HUES6 (cell line): ENCODE measurements at regions not wholly inside any gene's neighbourhood (a gene's known extent, or its start where the extent isn't known, plus 50 kb on each side); places are given as distances from the start of the nearest gene placed in this dataset.

ENCODE experiments used
- H3K27ac ChIP-seq: 2 replicates; pipeline ENCODE4 v1.7.0; 2013; ENCODE audit warnings: low read depth, mild to moderate bottlenecking, low read length, inconsistent platforms
- H3K27me3 ChIP-seq: 2 replicates; pipeline ENCODE4 v1.6.1; 2013; ENCODE audit warnings: low read length; ENCODE audit not compliant: control insufficient read depth, insufficient read depth
- H3K36me3 ChIP-seq: 2 replicates; pipeline ENCODE4 v1.6.1; 2013; ENCODE audit warnings: low read length; ENCODE audit not compliant: control insufficient read depth, insufficient read depth
- H3K4me1 ChIP-seq: 2 replicates; pipeline ENCODE4 v1.6.1; 2013; ENCODE audit warnings: low read length; ENCODE audit not compliant: control insufficient read depth, insufficient read depth
- H3K4me3 ChIP-seq: 2 replicates; pipeline ENCODE4 v1.5.1; 2013; ENCODE audit warnings: low read depth, low read length
- H3K9ac ChIP-seq: one replicate; pipeline ENCODE4 v1.6.1; 2013; ENCODE audit warnings: mild to moderate bottlenecking, low read length
- H3K9me3 ChIP-seq: 2 replicates; pipeline ENCODE4 v1.6.1; 2013; ENCODE audit warnings: low read depth, low read length; ENCODE audit not compliant: control insufficient read depth, insufficient read depth

DNA sequence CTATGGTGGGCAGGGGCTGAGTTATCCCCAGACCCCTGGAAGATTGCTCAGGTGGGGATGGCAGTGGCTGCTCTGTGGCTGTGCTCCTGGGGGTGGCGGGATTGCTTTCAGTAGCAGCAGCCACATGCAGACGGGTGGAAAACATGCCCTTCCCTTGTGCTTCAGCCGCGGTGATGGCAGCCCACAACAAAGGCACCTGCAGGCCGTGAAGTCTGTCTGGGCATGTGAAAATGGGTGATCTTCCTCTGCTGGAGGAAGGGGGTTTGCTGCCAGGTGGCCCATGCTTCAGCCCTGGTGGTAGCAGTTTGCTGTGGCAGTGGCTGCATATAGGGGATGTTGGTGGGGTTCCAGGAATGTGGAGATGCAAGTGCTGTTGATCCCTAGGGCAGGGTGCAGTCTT lies 326.2 kb upstream of the RGS6 start:
- no peak overlapping the region for H3K27ac ChIP-seq
- no peaks in the 10 kb centered on the region; the same call in 1 of the 2 replicates for H3K27me3 ChIP-seq
- peaks cover 2% of the 10 kb centered on the region; the same call in 1 of the 2 replicates for H3K9me3 ChIP-seq
- peaks cover 7% of the 10 kb centered on the region for H3K4me1 ChIP-seq
- no peaks in the 10 kb centered on the region for H3K36me3 ChIP-seq
- no peak overlapping the region for H3K4me3 ChIP-seq
- H3K9ac ChIP-seq, result no peak overlapping the region

DNA sequence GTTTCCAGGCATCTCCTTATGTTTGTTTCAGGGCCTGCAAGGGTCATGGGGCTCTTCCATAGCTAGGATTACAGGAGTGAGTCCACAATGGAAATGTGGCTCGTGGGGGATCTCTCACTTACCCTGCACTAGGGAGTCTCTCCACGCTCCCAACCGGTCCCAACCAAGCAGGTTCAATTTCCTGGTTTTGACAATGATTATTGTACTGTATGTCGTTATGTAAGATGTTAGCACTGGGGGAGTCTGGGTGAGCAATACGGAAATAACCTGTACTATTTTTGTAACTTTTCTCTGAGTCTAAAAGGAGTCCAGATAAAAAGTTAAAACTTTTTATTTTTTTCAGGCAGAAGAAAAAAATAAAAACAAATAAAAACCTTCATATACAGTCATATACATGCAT lies 325.7 kb upstream of the RGS6 start:
- Histone ChIP-seq H3K4me1 (peaks cover 7% of the 10 kb centered on the region), H3K9me3 (no peaks in the 10 kb centered on the region), H3K4me3 (no peak overlapping the region), H3K27ac (no peak overlapping the region), H3K27me3 (no peaks in the 10 kb centered on the region), H3K36me3 (no peaks in the 10 kb centered on the region), H3K9ac (no peak overlapping the region)

DNA sequence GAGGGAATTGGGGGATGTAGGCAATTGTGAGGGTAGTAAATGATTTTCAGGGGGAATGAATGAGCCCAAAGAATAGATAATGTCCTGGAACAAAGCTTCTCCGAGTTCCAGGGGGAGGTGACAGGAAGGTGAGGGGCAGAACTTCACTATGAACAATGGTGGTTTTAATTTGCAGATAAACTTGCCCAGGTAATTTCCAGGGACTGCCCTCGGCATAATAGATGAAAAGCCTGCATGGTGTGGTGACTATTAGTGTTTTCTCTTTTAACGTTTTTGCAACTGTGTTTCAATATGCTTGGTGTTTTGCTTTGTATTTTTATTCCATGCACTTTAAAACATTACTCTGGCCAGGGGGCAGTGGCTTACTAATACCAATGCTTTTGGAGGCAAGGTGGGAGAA lies 325.2 kb upstream of the RGS6 start:
- peaks cover 7% of the 10 kb centered on the region for H3K4me1 ChIP-seq
- no peaks in the 10 kb centered on the region for H3K27me3 ChIP-seq
- H3K4me3 ChIP-seq, result no peak overlapping the region
- H3K9me3 ChIP-seq, result no peaks in the 10 kb centered on the region
- no peak overlapping the region for H3K27ac ChIP-seq
- no peak overlapping the region for H3K9ac ChIP-seq
- H3K36me3 ChIP-seq, result no peaks in the 10 kb centered on the region

DNA sequence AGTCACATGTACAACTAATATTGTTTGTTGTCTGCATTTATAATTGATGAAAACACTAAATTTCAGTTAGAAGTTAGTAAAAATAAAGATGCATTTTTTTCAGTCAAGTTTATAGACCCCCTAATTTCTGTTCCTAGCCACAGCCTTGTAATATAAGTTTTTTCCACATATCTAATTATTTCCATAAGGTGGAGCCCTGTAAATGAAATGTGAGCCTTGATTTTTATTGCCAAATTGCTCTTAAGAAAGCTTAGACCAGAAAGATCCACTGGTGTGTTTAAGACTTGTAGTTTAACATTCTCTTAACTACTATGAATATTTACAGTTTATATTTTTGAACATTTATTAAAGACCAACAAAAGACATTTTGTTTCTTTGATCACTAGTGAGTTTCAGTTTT lies 322.1 kb upstream of the RGS6 start:
- no peak overlapping the region for H3K4me3 ChIP-seq
- H3K9ac ChIP-seq, result no peak overlapping the region
- H3K4me1 ChIP-seq, result peaks cover 7% of the 10 kb centered on the region
- no peaks in the 10 kb centered on the region for H3K9me3 ChIP-seq
- no peak overlapping the region for H3K27ac ChIP-seq
- H3K36me3 ChIP-seq, result no peaks in the 10 kb centered on the region
- H3K27me3 ChIP-seq, result no peaks in the 10 kb centered on the region

DNA sequence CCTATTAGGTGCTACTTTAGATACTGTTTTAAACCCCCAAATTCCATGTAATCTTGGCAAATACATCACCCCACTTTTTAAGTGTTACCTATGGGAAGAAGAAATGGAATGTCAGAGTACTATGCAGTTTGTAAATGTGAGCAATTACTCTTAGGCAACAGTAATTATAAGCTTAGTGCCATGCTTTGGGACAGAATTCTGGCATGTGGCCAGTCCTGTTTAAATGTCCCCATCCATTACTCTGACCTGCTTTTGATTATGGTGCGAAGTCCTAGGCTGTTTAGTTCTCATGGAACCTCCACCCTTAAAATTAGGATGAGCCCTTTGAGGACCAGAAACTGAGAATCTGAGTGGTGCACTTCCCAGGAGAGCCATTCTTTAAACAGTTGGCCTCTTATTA lies 321.4 kb upstream of the RGS6 start:
- H3K9ac ChIP-seq, result no peak overlapping the region
- H3K27me3 ChIP-seq, result no peaks in the 10 kb centered on the region
- H3K9me3 ChIP-seq, result no peaks in the 10 kb centered on the region
- no peaks in the 10 kb centered on the region for H3K36me3 ChIP-seq
- no peak overlapping the region for H3K27ac ChIP-seq
- H3K4me3 ChIP-seq, result no peak overlapping the region
- H3K4me1 ChIP-seq, result peaks cover 7% of the 10 kb centered on the region

DNA sequence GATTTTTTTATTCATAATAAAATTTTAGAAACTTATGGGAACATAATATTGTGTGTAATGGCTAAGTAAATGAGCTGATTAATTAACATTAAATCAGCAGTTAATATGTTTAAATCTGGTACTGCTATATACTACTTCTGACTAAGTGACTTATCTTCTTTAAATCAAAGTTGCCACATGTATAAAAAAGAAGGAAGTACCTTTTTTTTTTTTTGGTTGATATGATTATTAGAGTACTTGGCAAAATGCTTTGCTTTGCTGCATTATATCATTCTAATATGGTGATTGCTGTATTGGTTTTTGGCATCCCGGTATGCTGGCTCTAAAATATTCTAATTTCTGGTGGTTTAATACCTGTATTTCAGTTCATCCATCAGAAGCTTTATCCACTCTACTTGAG lies 319.1 kb upstream of the RGS6 start:
- Histone ChIP-seq H3K4me3 (no peak overlapping the region), H3K4me1 (peaks cover 16% of the 10 kb centered on the region; the same call in 1 of the 2 replicates), H3K27ac (no peak overlapping the region), H3K36me3 (no peaks in the 10 kb centered on the region), H3K9ac (no peak overlapping the region), H3K27me3 (no peaks in the 10 kb centered on the region), H3K9me3 (no peaks in the 10 kb centered on the region)

DNA sequence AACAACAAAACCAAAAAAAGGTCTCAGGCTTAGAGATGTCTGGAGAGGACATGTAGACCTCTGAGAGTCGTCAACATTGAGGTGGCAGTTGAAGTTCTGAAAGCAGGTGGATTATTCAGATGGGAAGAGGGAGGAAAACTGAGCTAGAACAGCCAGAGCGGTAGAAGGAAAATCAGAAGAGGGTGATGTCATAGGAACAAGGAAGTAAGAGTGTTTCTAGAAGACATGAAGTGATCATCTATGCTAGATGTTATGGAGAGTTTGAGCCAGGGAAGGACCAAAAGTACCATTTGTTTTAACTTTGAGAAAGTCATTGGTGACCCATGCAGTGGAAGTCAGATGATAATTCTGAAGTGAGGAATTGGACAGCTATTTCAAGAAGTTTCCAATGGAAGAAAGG lies 316.2 kb upstream of the RGS6 start:
- peaks cover 20% of the 10 kb centered on the region for H3K4me1 ChIP-seq
- no peaks in the 10 kb centered on the region for H3K27me3 ChIP-seq
- no peak overlapping the region for H3K4me3 ChIP-seq
- H3K9ac ChIP-seq, result no peak overlapping the region
- no peaks in the 10 kb centered on the region for H3K9me3 ChIP-seq
- H3K36me3 ChIP-seq, result no peaks in the 10 kb centered on the region
- no peak overlapping the region for H3K27ac ChIP-seq

DNA sequence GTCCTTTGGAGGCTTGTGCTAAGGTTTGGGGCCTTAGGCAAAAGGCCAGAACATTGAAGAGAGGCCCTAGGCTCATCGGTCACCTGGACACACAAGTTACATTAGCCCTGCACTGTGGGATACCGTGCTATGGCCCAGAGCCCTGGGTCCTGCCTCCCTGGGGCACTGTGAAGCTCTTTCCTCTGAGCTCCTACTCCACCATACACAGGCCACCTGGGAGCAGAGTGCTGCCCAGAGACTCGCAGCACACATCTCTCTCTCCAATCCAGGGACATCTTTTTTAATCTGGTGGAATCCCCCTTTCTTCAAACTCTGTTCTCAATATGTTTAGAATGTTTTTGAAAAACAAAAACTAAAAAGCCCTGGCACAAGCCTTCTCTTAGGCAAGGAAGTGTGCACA lies 314.2 kb upstream of the RGS6 start:
- H3K36me3 ChIP-seq, result 0 out of 2 replicates have a peak, but pooled peaks cover 3% of the 10 kb centered on the region
- no peaks in the 10 kb centered on the region for H3K9me3 ChIP-seq
- no peaks in the 10 kb centered on the region for H3K27me3 ChIP-seq
- H3K4me3 ChIP-seq, result no peak overlapping the region
- H3K27ac ChIP-seq, result no peak overlapping the region
- H3K9ac ChIP-seq, result no peak overlapping the region
- peaks cover 26% of the 10 kb centered on the region for H3K4me1 ChIP-seq

DNA sequence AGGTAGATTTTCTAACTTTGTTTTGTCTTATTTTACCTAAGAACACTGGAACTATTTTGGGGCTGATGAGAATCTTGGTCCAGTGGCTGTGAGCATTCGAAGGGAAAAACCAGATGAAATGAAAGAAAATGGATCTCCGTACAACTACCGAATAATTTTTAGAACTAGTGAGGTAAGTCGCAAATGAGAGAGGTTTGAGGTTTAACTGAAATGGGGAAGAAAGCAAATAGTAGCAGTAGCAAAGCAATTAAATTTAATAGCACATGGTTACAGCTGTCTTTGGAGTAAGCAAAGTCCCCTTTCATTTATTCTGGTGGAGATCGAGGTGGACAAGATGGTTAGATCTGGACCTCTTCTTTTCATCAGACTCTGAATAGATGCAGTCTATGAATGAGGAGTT lies 313.5 kb upstream of the RGS6 start:
- H3K4me3 ChIP-seq, result no peak overlapping the region
- H3K4me1 ChIP-seq, result peaks cover 26% of the 10 kb centered on the region
- H3K9ac ChIP-seq, result no peak overlapping the region
- H3K27me3 ChIP-seq, result no peaks in the 10 kb centered on the region
- H3K36me3 ChIP-seq, result peaks cover 3% of the 10 kb centered on the region
- H3K9me3 ChIP-seq, result no peaks in the 10 kb centered on the region
- no peak overlapping the region for H3K27ac ChIP-seq

DNA sequence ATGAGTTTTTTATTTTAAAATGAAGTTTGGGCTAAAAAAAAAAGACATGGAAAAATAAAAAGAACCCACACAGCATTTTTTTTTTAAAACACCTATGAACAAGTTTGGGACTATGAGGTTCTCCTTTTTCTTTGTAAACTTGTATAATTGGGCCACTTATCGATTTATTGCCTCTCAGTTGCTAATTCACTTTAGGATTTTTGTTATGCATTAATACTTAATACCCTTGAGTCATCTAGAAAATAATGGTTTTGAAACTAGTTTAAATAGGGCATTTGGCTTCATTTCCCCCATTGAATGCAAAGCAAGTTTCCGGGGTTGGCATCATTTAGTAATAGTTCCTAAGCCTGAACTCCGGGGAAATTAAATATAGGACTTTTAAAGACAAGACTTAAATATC lies 312.8 kb upstream of the RGS6 start:
- Histone ChIP-seq H3K9me3 (no peaks in the 10 kb centered on the region), H3K4me3 (no peak overlapping the region), H3K36me3 (peaks cover 10% of the 10 kb centered on the region), H3K27ac (no peak overlapping the region), H3K9ac (no peak overlapping the region), H3K4me1 (peaks cover 26% of the 10 kb centered on the region), H3K27me3 (no peaks in the 10 kb centered on the region)

DNA sequence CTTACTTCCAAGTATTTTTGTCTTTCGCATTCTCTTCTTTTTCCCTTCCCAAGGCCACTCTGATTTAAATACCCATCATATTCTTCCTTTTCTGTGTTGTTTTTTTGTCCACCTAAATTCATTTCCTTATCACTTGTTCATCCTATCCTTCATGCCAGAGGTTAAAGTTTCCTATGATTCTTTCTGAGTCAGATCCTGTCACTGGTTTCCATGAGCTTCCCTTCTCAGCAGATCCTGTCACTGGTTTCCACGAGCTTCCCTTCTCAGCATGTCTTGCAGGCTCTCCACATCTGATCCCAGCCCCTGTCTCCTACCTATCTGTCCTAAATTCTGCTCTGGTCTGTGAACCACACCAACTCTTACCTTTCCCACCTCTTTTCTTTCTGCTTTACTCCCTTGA lies 311.8 kb upstream of the RGS6 start:
- Histone ChIP-seq H3K27me3 (no peaks in the 10 kb centered on the region), H3K4me3 (no peak overlapping the region), H3K27ac (no peak overlapping the region), H3K9ac (no peak overlapping the region), H3K4me1 (peaks cover 26% of the 10 kb centered on the region), H3K36me3 (peaks cover 11% of the 10 kb centered on the region), H3K9me3 (no peaks in the 10 kb centered on the region)

DNA sequence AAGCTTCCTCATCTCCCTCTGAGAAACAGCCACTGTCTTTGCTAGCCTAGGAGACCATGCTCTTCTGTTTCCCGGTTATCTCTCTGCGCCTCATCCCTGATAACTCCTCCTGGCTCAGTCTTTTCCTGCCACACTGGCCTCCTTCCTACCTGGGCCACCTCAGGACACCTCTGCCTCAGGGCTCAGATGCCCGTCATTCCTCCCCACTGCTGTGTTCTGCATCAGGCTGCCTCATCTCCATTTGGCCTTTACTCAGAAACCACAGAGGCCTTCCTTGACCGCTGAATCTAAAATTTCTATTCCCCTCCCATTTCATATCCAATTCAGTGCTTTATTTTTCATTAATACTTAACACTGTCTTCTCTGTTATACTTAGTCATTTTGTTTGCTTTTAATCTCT lies 311.0 kb upstream of the RGS6 start:
- Histone ChIP-seq H3K36me3 (peaks cover 11% of the 10 kb centered on the region), H3K4me1 (peaks cover 21% of the 10 kb centered on the region), H3K9me3 (no peaks in the 10 kb centered on the region), H3K27me3 (no peaks in the 10 kb centered on the region), H3K4me3 (no peak overlapping the region), H3K9ac (no peak overlapping the region), H3K27ac (no peak overlapping the region)
